ENCODE measurements at regions not wholly inside any gene's neighbourhood (a gene's known extent, or its start where the extent isn't known, plus 50 kb on each side); places are given as distances from the start of the nearest gene placed in this dataset.

GRCh38 chr18:56089612-56090258 is 501.7 kb upstream of the TCF4 start:
- DNase-seq (ENCODE audit: low read depth in 2 of 2), result no peak
- no peak overlapping the region for H3K4me2 ChIP-seq (ENCODE audit: extremely low read depth, insufficient read depth, low read length)
- H4K20me1 ChIP-seq (ENCODE audit: control insufficient read depth, extremely low read depth, insufficient read depth, low read length), result no peaks in the 10 kb centered on the region
- H2AFZ ChIP-seq (ENCODE audit: low read length), result no peak overlapping the region
- no peaks in the 10 kb centered on the region for H3K9me3 ChIP-seq (ENCODE audit: control insufficient read depth, insufficient read depth, low read depth, low read length)
- no peaks in the 10 kb centered on the region for H3K36me3 ChIP-seq (ENCODE audit: control insufficient read depth, insufficient read depth, low read length)
- TF ChIP-seq CTCF (conservative IDR thresholded peaks at IDR 0.05 in 1 of 2, IDR thresholded peaks at IDR 0.05 in 1 of 2; ENCODE audit: low read depth in 1 of 2, low read length in 2 of 2) (no peak), EZH2 (IDR thresholded peaks at IDR 0.05; ENCODE audit: low read length, missing control alignments) (no peak)
- H3K4me1 ChIP-seq (ENCODE audit: control insufficient read depth, extremely low read depth, insufficient read depth, low read length), result no peaks in the 10 kb centered on the region
- no peaks in the 10 kb centered on the region for H3K79me2 ChIP-seq (ENCODE audit: control insufficient read depth, insufficient read depth, low read length)
- no peak overlapping the region for H3K9ac ChIP-seq (ENCODE audit: insufficient read depth, low read length)
- H3K27ac ChIP-seq (ENCODE audit: insufficient read depth, low read length), result no peak overlapping the region
- no peak overlapping the region for H3K4me3 ChIP-seq (replicated peaks in 1 of 4; ENCODE audit: control extremely low read depth in 1 of 4, insufficient read depth in 1 of 4, low read depth in 3 of 4, low read length in 4 of 4)
- H3K27me3 ChIP-seq (ENCODE audit: control insufficient read depth, insufficient read depth, low read length), result no peaks in the 10 kb centered on the region

GRCh38 chr18:56086786-56087185 is 498.8 kb upstream of the TCF4 start:
- Histone ChIP-seq H3K27me3 (ENCODE audit: control insufficient read depth, insufficient read depth, low read length) (no peaks in the 10 kb centered on the region), H3K36me3 (ENCODE audit: control insufficient read depth, insufficient read depth, low read length) (no peaks in the 10 kb centered on the region), H4K20me1 (ENCODE audit: control insufficient read depth, extremely low read depth, insufficient read depth, low read length) (no peaks in the 10 kb centered on the region), H3K4me1 (ENCODE audit: control insufficient read depth, extremely low read depth, insufficient read depth, low read length) (peaks cover 4% of the 10 kb centered on the region), H3K27ac (ENCODE audit: insufficient read depth, low read length) (no peak overlapping the region), H3K9ac (ENCODE audit: insufficient read depth, low read length) (no peak overlapping the region), H3K4me3 (replicated peaks in 1 of 4; ENCODE audit: control extremely low read depth in 1 of 4, insufficient read depth in 1 of 4, low read depth in 3 of 4, low read length in 4 of 4) (no peak overlapping the region), H3K4me2 (ENCODE audit: extremely low read depth, insufficient read depth, low read length) (no peak overlapping the region), H3K79me2 (ENCODE audit: control insufficient read depth, insufficient read depth, low read length) (no peaks in the 10 kb centered on the region), H2AFZ (ENCODE audit: low read length) (no peak overlapping the region), H3K9me3 (ENCODE audit: control insufficient read depth, insufficient read depth, low read depth, low read length) (no peaks in the 10 kb centered on the region)
- DNase-seq (ENCODE audit: low read depth in 2 of 2), result no peak
- TF ChIP-seq CTCF (conservative IDR thresholded peaks at IDR 0.05 in 1 of 2, IDR thresholded peaks at IDR 0.05 in 1 of 2; ENCODE audit: low read depth in 1 of 2, low read length in 2 of 2) (no peak), EZH2 (IDR thresholded peaks at IDR 0.05; ENCODE audit: low read length, missing control alignments) (no peak)

- Histone ChIP-seq H3K4me1 (ENCODE audit: control insufficient read depth, extremely low read depth, insufficient read depth, low read length) (peaks cover 4% of the 10 kb centered on the region), H3K79me2 (ENCODE audit: control insufficient read depth, insufficient read depth, low read length) (no peaks in the 10 kb centered on the region), H3K9ac (ENCODE audit: insufficient read depth, low read length) (no peak overlapping the region), H3K36me3 (ENCODE audit: control insufficient read depth, insufficient read depth, low read length) (no peaks in the 10 kb centered on the region), H3K27ac (ENCODE audit: insufficient read depth, low read length) (no peak overlapping the region), H3K4me2 (ENCODE audit: extremely low read depth, insufficient read depth, low read length) (no peak overlapping the region), H3K4me3 (replicated peaks in 1 of 4; ENCODE audit: control extremely low read depth in 1 of 4, insufficient read depth in 1 of 4, low read depth in 3 of 4, low read length in 4 of 4) (no peak overlapping the region), H4K20me1 (ENCODE audit: control insufficient read depth, extremely low read depth, insufficient read depth, low read length) (no peaks in the 10 kb centered on the region), H3K9me3 (ENCODE audit: control insufficient read depth, insufficient read depth, low read depth, low read length) (no peaks in the 10 kb centered on the region), H3K27me3 (ENCODE audit: control insufficient read depth, insufficient read depth, low read length) (no peaks in the 10 kb centered on the region), H2AFZ (ENCODE audit: low read length) (no peak overlapping the region)
- DNase-seq (ENCODE audit: low read depth in 2 of 2), result peak in 1 of 2 donors; percentile 69
- no peak for TF ChIP-seq CTCF (conservative IDR thresholded peaks at IDR 0.05 in 1 of 2, IDR thresholded peaks at IDR 0.05 in 1 of 2; ENCODE audit: low read depth in 1 of 2, low read length in 2 of 2)
- TF ChIP-seq EZH2 (IDR thresholded peaks at IDR 0.05; ENCODE audit: low read length, missing control alignments), result no peak
Measured at GRCh38 chr18:56086176-56086575, 498.2 kb upstream of the TCF4 start.

Data from fibroblast of lung (primary cell).